ENCODE measurements at regions not wholly inside any gene's neighbourhood (a gene's known extent, or its start where the extent isn't known, plus 50 kb on each side); places are given as distances from the start of the nearest gene placed in this dataset.

- TF ChIP-seq CTCF (IDR thresholded peaks at IDR 0.05) = no peak
- ATAC-seq (ENCODE audit: low FRiP score) (no peak), DNase-seq (ENCODE audit: low spot score) (no peak)
Measured at GRCh38 chr11:96447208-96448110, 57.6 kb downstream of the JRKL start.

GRCh38 chr11:96448225-96448624 lies 58.4 kb downstream of the JRKL start:
- DNase-seq (ENCODE audit: low spot score) (no peak), ATAC-seq (ENCODE audit: low FRiP score) (no peak)
- no peak for TF ChIP-seq CTCF (IDR thresholded peaks at IDR 0.05)

- no peak for ATAC-seq (ENCODE audit: low FRiP score)
- no peak for TF ChIP-seq CTCF (IDR thresholded peaks at IDR 0.05)
- no peak for DNase-seq (ENCODE audit: low spot score)
Measured at GRCh38 chr11:96456111-96456510, 66.3 kb downstream of the JRKL start.

GRCh38 chr11:96459751-96460150 lies 69.9 kb downstream of the JRKL start:
- no peak for TF ChIP-seq CTCF (IDR thresholded peaks at IDR 0.05)
- ATAC-seq (ENCODE audit: low FRiP score) (no peak), DNase-seq (ENCODE audit: low spot score) (no peak)

- ATAC-seq (ENCODE audit: low FRiP score) = no peak
- no peak for TF ChIP-seq CTCF (IDR thresholded peaks at IDR 0.05)
- DNase-seq (ENCODE audit: low spot score) = no peak
Measured at GRCh38 chr11:96461871-96462270, 72.1 kb downstream of the JRKL start.

- DNase-seq (ENCODE audit: low spot score) (no peak), ATAC-seq (ENCODE audit: low FRiP score) (no peak)
- TF ChIP-seq CTCF (IDR thresholded peaks at IDR 0.05) = no peak
Measured at GRCh38 chr11:96464700-96465307, 75.0 kb downstream of the JRKL start.

GRCh38 chr11:96465512-96465911 lies 75.7 kb downstream of the JRKL start:
- TF ChIP-seq CTCF (IDR thresholded peaks at IDR 0.05) = no peak
- no peak for ATAC-seq (ENCODE audit: low FRiP score)
- no peak for DNase-seq (ENCODE audit: low spot score)
